ENCODE measurements at regions not wholly inside any gene's neighbourhood (a gene's known extent, or its start where the extent isn't known, plus 50 kb on each side); places are given as distances from the start of the nearest gene placed in this dataset.

GRCh38 chr1:38269923-38270848, 223.6 kb upstream of the POU3F1 start:
- no peaks in the 10 kb centered on the region for H3K36me3 Mint-ChIP-seq (ENCODE audit: low read depth)
- H3K4me1 Mint-ChIP-seq (ENCODE audit: low read depth), result no peaks in the 10 kb centered on the region
- no peak overlapping the region for H3K4me3 Mint-ChIP-seq
- TF ChIP-seq, protein P1, sequence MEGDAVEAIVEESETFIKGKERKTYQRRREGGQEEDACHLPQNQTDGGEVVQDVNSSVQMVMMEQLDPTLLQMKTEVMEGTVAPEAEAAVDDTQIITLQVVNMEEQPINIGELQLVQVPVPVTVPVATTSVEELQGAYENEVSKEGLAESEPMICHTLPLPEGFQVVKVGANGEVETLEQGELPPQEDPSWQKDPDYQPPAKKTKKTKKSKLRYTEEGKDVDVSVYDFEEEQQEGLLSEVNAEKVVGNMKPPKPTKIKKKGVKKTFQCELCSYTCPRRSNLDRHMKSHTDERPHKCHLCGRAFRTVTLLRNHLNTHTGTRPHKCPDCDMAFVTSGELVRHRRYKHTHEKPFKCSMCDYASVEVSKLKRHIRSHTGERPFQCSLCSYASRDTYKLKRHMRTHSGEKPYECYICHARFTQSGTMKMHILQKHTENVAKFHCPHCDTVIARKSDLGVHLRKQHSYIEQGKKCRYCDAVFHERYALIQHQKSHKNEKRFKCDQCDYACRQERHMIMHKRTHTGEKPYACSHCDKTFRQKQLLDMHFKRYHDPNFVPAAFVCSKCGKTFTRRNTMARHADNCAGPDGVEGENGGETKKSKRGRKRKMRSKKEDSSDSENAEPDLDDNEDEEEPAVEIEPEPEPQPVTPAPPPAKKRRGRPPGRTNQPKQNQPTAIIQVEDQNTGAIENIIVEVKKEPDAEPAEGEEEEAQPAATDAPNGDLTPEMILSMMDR (IDR thresholded peaks at IDR 0.05), result no peak
- DNase-seq, result no peak
- ChIA-PET POLR2A (no interaction called here), CTCF (no interaction called here)
- peaks cover 36% of the 10 kb centered on the region for H3K27me3 Mint-ChIP-seq
- H3K27ac Mint-ChIP-seq, result no peak overlapping the region
- no peak for ATAC-seq
- H3K9me3 Mint-ChIP-seq, result no peaks in the 10 kb centered on the region
- intact Hi-C loops (cut with micrococcal nuclease), result no loop called here

DNA sequence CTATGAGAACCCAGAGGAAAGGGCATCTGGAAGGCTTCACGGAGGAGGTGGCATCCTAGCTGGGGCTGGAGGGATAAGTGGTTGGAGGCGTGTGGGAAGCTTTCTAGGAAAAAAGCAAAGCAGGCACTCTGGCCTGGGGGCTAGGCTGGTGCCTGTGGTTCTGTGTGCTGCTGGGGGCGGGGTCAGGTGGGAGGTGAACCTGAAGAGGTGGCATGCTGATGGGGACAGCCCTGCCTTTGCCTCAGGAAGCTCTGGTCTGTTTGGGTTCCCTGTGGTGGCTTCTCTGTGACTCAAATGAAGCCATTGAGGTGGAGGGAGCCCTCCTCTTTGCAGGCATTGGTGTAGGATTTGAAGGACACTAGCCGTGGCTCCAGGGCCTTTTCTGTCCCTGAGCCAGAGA, 221.6 kb upstream of the POU3F1 start:
- ChIA-PET CTCF (no interaction called here), POLR2A (no interaction called here)
- no peak overlapping the region for H3K4me3 Mint-ChIP-seq
- no peak overlapping the region for H3K27ac Mint-ChIP-seq
- no peaks in the 10 kb centered on the region for H3K36me3 Mint-ChIP-seq (ENCODE audit: low read depth)
- H3K9me3 Mint-ChIP-seq, result no peaks in the 10 kb centered on the region
- no peak for DNase-seq
- no peaks in the 10 kb centered on the region for H3K4me1 Mint-ChIP-seq (ENCODE audit: low read depth)
- TF ChIP-seq, protein P1 (IDR thresholded peaks at IDR 0.05), result no peak
- peaks cover 36% of the 10 kb centered on the region for H3K27me3 Mint-ChIP-seq
- intact Hi-C loops (cut with micrococcal nuclease), result no loop called here
- no peak for ATAC-seq

- Mint-ChIP-seq H3K27ac (no peak overlapping the region), H3K36me3 (ENCODE audit: low read depth) (no peaks in the 10 kb centered on the region), H3K4me1 (ENCODE audit: low read depth) (no peaks in the 10 kb centered on the region), H3K27me3 (peaks cover 30% of the 10 kb centered on the region), H3K9me3 (no peaks in the 10 kb centered on the region), H3K4me3 (no peak overlapping the region)
- CTCF ChIA-PET, result no interaction called here
- no peak for DNase-seq
- POLR2A ChIA-PET, result no interaction called here
- intact Hi-C loops (cut with micrococcal nuclease), result no loop called here
- ATAC-seq, result no peak
- TF ChIP-seq, protein P1 (IDR thresholded peaks at IDR 0.05), result no peak
Observed at GRCh38 chr1:38267037-38268036, 220.7 kb upstream of the POU3F1 start.

DNA sequence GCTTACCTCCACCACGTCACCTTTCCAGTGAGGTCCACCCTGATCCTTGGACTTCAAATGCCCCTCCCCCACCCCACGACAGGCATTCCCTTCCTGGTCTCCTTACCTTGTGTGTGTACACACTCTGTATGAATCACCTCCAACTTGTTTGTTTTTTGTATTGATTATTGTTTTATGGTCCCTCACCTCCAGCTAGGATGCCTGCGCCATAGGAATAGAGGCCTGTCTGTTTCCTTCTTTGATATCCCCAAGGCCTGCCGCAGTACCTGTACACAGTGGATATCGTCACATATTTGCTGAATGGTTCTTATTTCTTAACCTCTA, 219.6 kb upstream of the POU3F1 start:
- Mint-ChIP-seq H3K9me3 (no peaks in the 10 kb centered on the region), H3K4me1 (ENCODE audit: low read depth) (no peaks in the 10 kb centered on the region), H3K4me3 (no peak overlapping the region), H3K27ac (no peak overlapping the region), H3K36me3 (ENCODE audit: low read depth) (no peaks in the 10 kb centered on the region), H3K27me3 (peaks cover 28% of the 10 kb centered on the region)
- no peak for ATAC-seq
- TF ChIP-seq, protein P1 (IDR thresholded peaks at IDR 0.05), result no peak
- ChIA-PET POLR2A (no interaction called here), CTCF (no interaction called here)
- intact Hi-C loops (cut with micrococcal nuclease), result no loop called here
- DNase-seq, result no peak

Measured in activated CD8-positive, alpha-beta T cell treated with anti-CD3 and anti-CD28 coated beads for 36 hours (primary cell).